ENCODE measurements at regions not wholly inside any gene's neighbourhood (a gene's known extent, or its start where the extent isn't known, plus 50 kb on each side); places are given as distances from the start of the nearest gene placed in this dataset.

DNA sequence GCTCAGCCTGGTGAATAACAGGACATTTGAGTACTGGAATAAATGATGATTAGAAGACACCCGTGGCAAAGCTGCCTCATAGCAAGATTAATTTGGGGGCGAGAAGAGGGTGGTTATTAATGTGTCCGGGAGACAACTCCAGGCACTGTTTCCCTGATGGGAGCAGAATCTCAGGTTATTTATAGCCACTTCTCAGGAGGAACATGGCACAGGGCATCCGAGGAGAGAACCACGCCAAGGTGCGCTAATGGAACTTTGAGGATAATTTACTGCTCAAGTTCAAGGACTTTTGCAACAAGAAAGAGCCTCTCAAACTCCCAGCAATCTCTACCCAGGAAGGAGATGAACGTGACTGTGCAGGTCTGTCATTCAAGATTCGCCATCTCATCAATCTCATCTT lies 362.5 kb upstream of the ERCC4 start:
- no peak overlapping the region for H3K4me3 ChIP-seq (ENCODE audit: low read length)
- H3K9me3 ChIP-seq (replicated peaks; ENCODE audit: low read length) = no peaks in the 10 kb centered on the region
- no peak overlapping the region for H3K4me2 ChIP-seq (ENCODE audit: low read length)
- H3K4me1 ChIP-seq (ENCODE audit: control insufficient read depth, insufficient read depth, low read length) = no peaks in the 10 kb centered on the region
- H3K27me3 ChIP-seq (ENCODE audit: control insufficient read depth, insufficient read depth, low read length) = no peaks in the 10 kb centered on the region
- H3K36me3 ChIP-seq (ENCODE audit: insufficient read depth, low read length) = no peaks in the 10 kb centered on the region
- H3K9ac ChIP-seq (ENCODE audit: low read depth, low read length) = no peak overlapping the region

GRCh38 chr16:13558752-13559151 lies 361.2 kb upstream of the ERCC4 start:
- H3K9ac ChIP-seq (ENCODE audit: low read depth, low read length) = no peak overlapping the region
- H3K36me3 ChIP-seq (ENCODE audit: insufficient read depth, low read length) = no peaks in the 10 kb centered on the region
- H3K27me3 ChIP-seq (ENCODE audit: control insufficient read depth, insufficient read depth, low read length) = no peaks in the 10 kb centered on the region
- H3K4me3 ChIP-seq (ENCODE audit: low read length) = no peak overlapping the region
- no peaks in the 10 kb centered on the region for H3K9me3 ChIP-seq (replicated peaks; ENCODE audit: low read length)
- H3K4me2 ChIP-seq (ENCODE audit: low read length) = no peak overlapping the region
- H3K4me1 ChIP-seq (ENCODE audit: control insufficient read depth, insufficient read depth, low read length) = no peaks in the 10 kb centered on the region

DNA sequence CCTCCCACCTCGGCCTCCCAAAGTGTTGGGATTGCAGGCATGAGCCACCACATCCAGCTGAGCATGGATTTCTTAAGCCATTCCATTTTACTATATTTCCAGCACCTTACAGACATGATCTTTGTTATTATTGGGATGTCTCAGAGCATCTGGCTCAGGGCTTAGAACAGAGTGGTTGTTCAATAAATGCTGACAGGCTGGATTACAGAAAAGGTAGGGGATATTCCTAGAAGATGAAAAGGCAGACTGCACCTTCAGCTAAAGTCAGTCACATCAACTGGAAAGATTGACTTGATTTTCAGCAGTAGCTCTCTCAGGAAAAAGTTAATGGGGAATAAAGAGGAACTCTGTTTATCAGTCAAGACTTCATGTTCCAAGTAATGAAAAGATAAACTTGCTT lies 360.3 kb upstream of the ERCC4 start:
- H3K4me3 ChIP-seq (ENCODE audit: low read length) = no peak overlapping the region
- no peak overlapping the region for H3K9ac ChIP-seq (ENCODE audit: low read depth, low read length)
- no peaks in the 10 kb centered on the region for H3K36me3 ChIP-seq (ENCODE audit: insufficient read depth, low read length)
- H3K9me3 ChIP-seq (replicated peaks; ENCODE audit: low read length) = no peaks in the 10 kb centered on the region
- H3K27me3 ChIP-seq (ENCODE audit: control insufficient read depth, insufficient read depth, low read length) = no peaks in the 10 kb centered on the region
- no peaks in the 10 kb centered on the region for H3K4me1 ChIP-seq (ENCODE audit: control insufficient read depth, insufficient read depth, low read length)
- no peak overlapping the region for H3K4me2 ChIP-seq (ENCODE audit: low read length)

DNA sequence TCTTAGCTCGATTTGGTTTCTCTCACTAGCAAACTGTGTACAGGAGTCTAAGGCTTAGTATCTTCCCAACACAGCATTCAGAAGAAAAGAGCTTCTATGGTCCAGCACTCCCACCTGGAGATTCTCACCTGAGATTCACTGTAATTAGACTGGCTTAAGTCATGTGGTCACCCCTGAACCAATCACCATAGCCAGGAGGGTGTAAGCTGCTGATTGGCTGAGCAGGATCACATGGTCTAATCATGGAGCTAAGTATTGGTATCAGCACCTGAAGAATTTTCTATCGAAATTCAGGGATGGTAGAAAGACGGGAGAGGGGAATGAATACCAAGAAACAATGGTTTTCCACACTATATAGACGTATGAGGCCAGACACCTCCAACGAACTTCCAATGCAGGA lies 359.8 kb upstream of the ERCC4 start:
- Histone ChIP-seq H3K9ac (ENCODE audit: low read depth, low read length) (no peak overlapping the region), H3K4me2 (ENCODE audit: low read length) (no peak overlapping the region), H3K27me3 (ENCODE audit: control insufficient read depth, insufficient read depth, low read length) (no peaks in the 10 kb centered on the region)

GRCh38 chr16:13561291-13562070 lies 358.5 kb upstream of the ERCC4 start:
- Histone ChIP-seq H3K9ac (ENCODE audit: low read depth, low read length) (no peak overlapping the region), H3K4me1 (ENCODE audit: control insufficient read depth, insufficient read depth, low read length) (no peaks in the 10 kb centered on the region), H3K4me3 (ENCODE audit: low read length) (no peak overlapping the region), H3K36me3 (ENCODE audit: insufficient read depth, low read length) (no peaks in the 10 kb centered on the region), H3K27me3 (ENCODE audit: control insufficient read depth, insufficient read depth, low read length) (no peaks in the 10 kb centered on the region), H3K9me3 (replicated peaks; ENCODE audit: low read length) (no peaks in the 10 kb centered on the region), H3K4me2 (ENCODE audit: low read length) (no peak overlapping the region)

More for the DNA sequence above, 359.8 kb upstream of the ERCC4 start:
- H3K36me3 ChIP-seq (ENCODE audit: insufficient read depth, low read length) = no peaks in the 10 kb centered on the region
- no peaks in the 10 kb centered on the region for H3K4me1 ChIP-seq (ENCODE audit: control insufficient read depth, insufficient read depth, low read length)
- H3K4me3 ChIP-seq (ENCODE audit: low read length) = no peak overlapping the region
- no peaks in the 10 kb centered on the region for H3K9me3 ChIP-seq (replicated peaks; ENCODE audit: low read length)

GRCh38 chr16:13568803-13569202 lies 351.2 kb upstream of the ERCC4 start:
- Histone ChIP-seq H3K4me1 (ENCODE audit: control insufficient read depth, insufficient read depth, low read length) (no peaks in the 10 kb centered on the region), H3K4me2 (ENCODE audit: low read length) (no peak overlapping the region), H3K9me3 (replicated peaks; ENCODE audit: low read length) (no peaks in the 10 kb centered on the region), H3K27me3 (ENCODE audit: control insufficient read depth, insufficient read depth, low read length) (peaks cover 3% of the 10 kb centered on the region), H3K9ac (ENCODE audit: low read depth, low read length) (no peak overlapping the region), H3K4me3 (ENCODE audit: low read length) (no peak overlapping the region), H3K36me3 (ENCODE audit: insufficient read depth, low read length) (no peaks in the 10 kb centered on the region)

DNA sequence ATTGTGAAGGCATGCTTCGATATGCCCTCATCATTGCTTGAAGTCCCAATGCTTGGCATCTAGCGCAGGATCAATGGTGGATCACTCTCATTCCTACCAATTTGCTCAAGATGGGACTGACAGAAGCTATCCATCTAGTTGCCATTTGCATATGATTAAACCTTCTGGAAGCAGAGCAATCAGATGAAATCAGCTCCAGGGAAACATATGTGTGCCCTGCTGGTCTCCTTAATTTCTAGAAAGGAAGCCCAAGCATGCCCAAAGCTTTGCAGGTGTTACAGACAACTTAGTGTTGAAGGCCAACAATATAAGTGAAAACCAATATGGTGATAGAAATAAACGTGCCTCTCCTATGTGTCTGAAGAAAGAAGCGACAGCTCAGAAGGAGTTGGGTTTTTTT lies 350.0 kb upstream of the ERCC4 start:
- Histone ChIP-seq H3K4me1 (ENCODE audit: control insufficient read depth, insufficient read depth, low read length) (no peaks in the 10 kb centered on the region), H3K36me3 (ENCODE audit: insufficient read depth, low read length) (no peaks in the 10 kb centered on the region), H3K4me2 (ENCODE audit: low read length) (no peak overlapping the region), H3K27me3 (ENCODE audit: control insufficient read depth, insufficient read depth, low read length) (peaks cover 4% of the 10 kb centered on the region), H3K9me3 (replicated peaks; ENCODE audit: low read length) (no peaks in the 10 kb centered on the region), H3K4me3 (ENCODE audit: low read length) (no peak overlapping the region), H3K9ac (ENCODE audit: low read depth, low read length) (no peak overlapping the region)

- no peak overlapping the region for H3K4me2 ChIP-seq (ENCODE audit: low read length)
- no peaks in the 10 kb centered on the region for H3K36me3 ChIP-seq (ENCODE audit: insufficient read depth, low read length)
- H3K4me1 ChIP-seq (ENCODE audit: control insufficient read depth, insufficient read depth, low read length) = no peaks in the 10 kb centered on the region
- H3K9me3 ChIP-seq (replicated peaks; ENCODE audit: low read length) = no peaks in the 10 kb centered on the region
- H3K9ac ChIP-seq (ENCODE audit: low read depth, low read length) = no peak overlapping the region
- H3K27me3 ChIP-seq (ENCODE audit: control insufficient read depth, insufficient read depth, low read length) = peaks cover 4% of the 10 kb centered on the region
- no peak overlapping the region for H3K4me3 ChIP-seq (ENCODE audit: low read length)
These were observed 348.9 kb upstream of the ERCC4 start for GRCh38 chr16:13571036-13571435.

GRCh38 chr16:13573903-13574302 lies 346.1 kb upstream of the ERCC4 start:
- H3K9ac ChIP-seq (ENCODE audit: low read depth, low read length) = no peak overlapping the region
- no peaks in the 10 kb centered on the region for H3K36me3 ChIP-seq (ENCODE audit: insufficient read depth, low read length)
- H3K27me3 ChIP-seq (ENCODE audit: control insufficient read depth, insufficient read depth, low read length) = peaks cover 4% of the 10 kb centered on the region
- no peak overlapping the region for H3K4me2 ChIP-seq (ENCODE audit: low read length)
- no peak overlapping the region for H3K4me3 ChIP-seq (ENCODE audit: low read length)
- H3K4me1 ChIP-seq (ENCODE audit: control insufficient read depth, insufficient read depth, low read length) = no peaks in the 10 kb centered on the region
- no peaks in the 10 kb centered on the region for H3K9me3 ChIP-seq (replicated peaks; ENCODE audit: low read length)

DNA sequence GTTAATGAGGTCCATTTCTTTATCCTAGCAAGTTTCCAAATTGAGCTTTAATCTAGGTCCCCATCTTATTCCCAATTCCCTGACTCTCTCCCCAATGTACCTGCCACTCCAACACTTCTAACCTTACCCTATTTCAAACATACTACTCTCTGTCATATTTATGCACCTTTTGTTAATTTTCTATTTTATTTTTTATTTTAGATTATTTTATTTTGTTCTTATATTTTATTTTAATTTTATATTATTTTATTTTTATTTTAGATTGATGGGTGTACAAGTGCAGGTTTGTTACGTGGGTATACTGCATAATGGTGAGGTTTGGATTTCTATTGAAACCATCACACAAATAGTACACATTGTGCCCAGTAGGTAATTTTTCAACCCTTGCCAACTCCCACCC lies 333.9 kb upstream of the ERCC4 start:
- Histone ChIP-seq H3K9me3 (replicated peaks; ENCODE audit: low read length) (no peaks in the 10 kb centered on the region), H3K36me3 (ENCODE audit: insufficient read depth, low read length) (no peaks in the 10 kb centered on the region), H3K9ac (ENCODE audit: low read depth, low read length) (no peak overlapping the region), H3K4me3 (ENCODE audit: low read length) (no peak overlapping the region), H3K4me2 (ENCODE audit: low read length) (no peak overlapping the region), H3K4me1 (ENCODE audit: control insufficient read depth, insufficient read depth, low read length) (no peaks in the 10 kb centered on the region), H3K27me3 (ENCODE audit: control insufficient read depth, insufficient read depth, low read length) (no peaks in the 10 kb centered on the region)

GRCh38 chr16:13587181-13587580 lies 332.8 kb upstream of the ERCC4 start:
- no peak overlapping the region for H3K9ac ChIP-seq (ENCODE audit: low read depth, low read length)
- no peak overlapping the region for H3K4me3 ChIP-seq (ENCODE audit: low read length)
- H3K4me1 ChIP-seq (ENCODE audit: control insufficient read depth, insufficient read depth, low read length) = no peaks in the 10 kb centered on the region
- no peaks in the 10 kb centered on the region for H3K27me3 ChIP-seq (ENCODE audit: control insufficient read depth, insufficient read depth, low read length)
- no peak overlapping the region for H3K4me2 ChIP-seq (ENCODE audit: low read length)
- H3K36me3 ChIP-seq (ENCODE audit: insufficient read depth, low read length) = no peaks in the 10 kb centered on the region
- H3K9me3 ChIP-seq (replicated peaks; ENCODE audit: low read length) = no peaks in the 10 kb centered on the region

DNA sequence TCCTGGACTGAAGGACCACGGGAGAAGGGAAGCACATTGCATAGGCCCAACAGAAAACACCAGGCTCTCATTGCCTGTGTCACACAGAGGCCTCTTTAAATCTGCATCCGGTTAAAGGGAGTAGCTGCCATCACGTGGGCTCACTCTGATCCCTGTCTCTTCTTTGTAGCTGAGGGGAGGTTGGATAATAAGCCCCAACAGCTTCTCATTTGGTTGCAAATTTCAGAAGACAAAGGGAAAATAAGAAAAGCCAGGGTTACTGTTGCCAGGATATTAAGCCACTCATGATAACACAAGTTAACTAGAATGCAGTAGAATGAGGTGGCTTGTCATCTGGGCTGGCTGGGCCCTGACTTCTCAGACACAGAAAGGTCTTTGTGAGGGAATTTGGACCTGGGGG lies 325.1 kb upstream of the ERCC4 start:
- Histone ChIP-seq H3K9ac (ENCODE audit: low read depth, low read length) (no peak overlapping the region), H3K9me3 (replicated peaks; ENCODE audit: low read length) (no peaks in the 10 kb centered on the region), H3K27me3 (ENCODE audit: control insufficient read depth, insufficient read depth, low read length) (no peaks in the 10 kb centered on the region), H3K4me2 (ENCODE audit: low read length) (no peak overlapping the region), H3K4me1 (ENCODE audit: control insufficient read depth, insufficient read depth, low read length) (no peaks in the 10 kb centered on the region), H3K36me3 (ENCODE audit: insufficient read depth, low read length) (no peaks in the 10 kb centered on the region), H3K4me3 (ENCODE audit: low read length) (no peak overlapping the region)
